ENCODE measurements at regions not wholly inside any gene's neighbourhood (a gene's known extent, or its start where the extent isn't known, plus 50 kb on each side); places are given as distances from the start of the nearest gene placed in this dataset.
A peak's percentile ranks its signal among the peaks of the same experiment; 100 is the strongest.

DNA sequence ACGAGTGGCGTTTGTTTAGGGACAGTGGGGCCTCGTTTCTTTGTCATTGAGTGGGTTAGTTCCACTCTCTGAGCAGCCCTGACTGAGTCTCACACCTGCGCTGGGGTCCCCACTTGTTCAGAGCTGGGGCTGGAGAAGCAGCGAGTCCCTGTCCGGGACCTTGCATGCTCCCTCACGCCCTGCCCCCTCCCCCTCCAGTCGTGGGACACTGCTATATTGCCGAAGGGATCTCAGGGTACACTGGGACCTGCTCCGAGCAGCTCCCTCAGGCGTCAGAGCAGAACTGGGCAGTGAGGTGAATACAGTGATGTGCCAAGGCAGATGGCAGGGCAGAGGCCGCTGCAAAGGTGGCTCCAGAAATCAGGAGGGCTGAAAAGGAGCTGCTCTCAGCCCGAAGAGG is 59.9 kb upstream of the KLF13 start:
- FAIRE-seq: no peak
- 0 out of 2 replicates have a peak, but pooled peaks have one; percentile 9 for TF ChIP-seq POLR2A (IDR thresholded peaks at IDR 0.05; ENCODE audit: low read depth, low read length)
- TF ChIP-seq TAF1 (IDR thresholded peaks at IDR 0.05; ENCODE audit: borderline replicate concordance, low read depth, low read length): no peak
- DNase-seq (ENCODE audit: insufficient read length): no peak

DNA sequence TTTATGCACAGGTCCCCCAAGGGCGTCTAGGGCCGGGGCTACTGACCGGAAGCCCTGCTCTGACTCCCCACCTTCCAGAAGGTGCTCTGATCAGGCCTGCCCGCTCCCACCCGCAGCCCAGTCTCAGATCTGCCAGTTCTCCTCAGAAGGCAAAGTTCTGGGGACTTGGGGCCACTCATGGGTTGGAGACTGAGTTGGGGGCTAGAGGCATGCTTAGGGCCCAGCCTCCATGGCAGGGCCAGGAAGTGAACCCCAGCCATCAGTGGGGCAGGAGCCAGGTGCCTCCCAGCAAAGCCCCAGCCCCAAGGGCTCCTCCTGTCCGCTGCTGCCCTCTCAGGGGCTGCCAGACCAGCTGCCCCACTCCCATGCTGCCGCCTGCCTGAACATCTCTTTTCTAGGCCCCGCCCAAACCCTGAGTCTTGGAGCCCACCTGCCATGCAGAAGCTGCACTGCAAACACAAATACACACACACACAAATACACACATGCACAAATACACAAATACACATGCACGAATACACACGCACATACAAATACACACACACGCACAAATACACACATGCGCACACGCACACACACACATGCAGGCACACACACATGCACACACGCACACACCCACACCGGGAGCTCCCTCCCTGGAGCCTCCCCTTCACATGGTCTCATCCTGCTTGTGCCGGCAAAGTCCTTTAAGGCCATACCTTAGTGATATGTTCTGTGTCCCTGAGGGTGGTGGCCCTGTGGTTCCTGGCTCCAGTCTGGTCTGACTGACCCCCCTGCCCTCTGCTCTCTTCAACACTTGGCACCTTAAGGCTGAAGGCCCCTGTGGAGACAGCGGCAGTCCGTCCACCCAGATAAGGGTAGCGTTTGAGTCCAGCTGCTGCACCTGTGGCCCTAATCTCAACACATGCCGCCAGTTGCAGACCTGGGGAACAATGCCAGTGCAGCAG is 59.2 kb upstream of the KLF13 start:
- DNase-seq (ENCODE audit: insufficient read length) (no peak), FAIRE-seq (peak; percentile 90)
- TF ChIP-seq POLR2AphosphoS5 (IDR thresholded peaks at IDR 0.05; ENCODE audit: low read depth, low read length): no peak

DNA sequence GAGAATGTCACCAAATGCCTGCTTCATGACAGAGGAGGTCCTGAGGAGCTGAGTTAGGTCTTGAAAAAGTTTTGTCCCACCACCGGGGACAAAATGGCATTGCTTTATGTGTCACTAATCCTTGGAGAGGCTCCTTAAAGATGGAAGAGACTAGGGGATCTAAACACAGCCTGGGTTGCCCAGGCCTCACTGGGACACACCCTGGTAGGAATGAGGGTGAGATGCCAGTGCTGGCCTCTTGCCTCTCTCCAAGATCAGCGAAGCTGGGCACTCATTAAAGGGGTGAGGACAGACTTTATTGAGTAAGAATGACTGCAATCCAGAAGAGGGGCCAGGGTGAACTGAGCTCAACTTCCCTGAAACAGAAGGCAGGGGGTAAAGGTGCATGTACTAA is 58.5 kb upstream of the KLF13 start:
- DNase-seq (ENCODE audit: insufficient read length): no peak
- FAIRE-seq: no peak
- no peak for TF ChIP-seq TAF1 (IDR thresholded peaks at IDR 0.05; ENCODE audit: borderline replicate concordance, low read depth, low read length)
- TF ChIP-seq POLR2AphosphoS5 (IDR thresholded peaks at IDR 0.05; ENCODE audit: low read depth, low read length): no peak
- no peak for TF ChIP-seq POLR2A (IDR thresholded peaks at IDR 0.05; ENCODE audit: low read depth, low read length)

DNA sequence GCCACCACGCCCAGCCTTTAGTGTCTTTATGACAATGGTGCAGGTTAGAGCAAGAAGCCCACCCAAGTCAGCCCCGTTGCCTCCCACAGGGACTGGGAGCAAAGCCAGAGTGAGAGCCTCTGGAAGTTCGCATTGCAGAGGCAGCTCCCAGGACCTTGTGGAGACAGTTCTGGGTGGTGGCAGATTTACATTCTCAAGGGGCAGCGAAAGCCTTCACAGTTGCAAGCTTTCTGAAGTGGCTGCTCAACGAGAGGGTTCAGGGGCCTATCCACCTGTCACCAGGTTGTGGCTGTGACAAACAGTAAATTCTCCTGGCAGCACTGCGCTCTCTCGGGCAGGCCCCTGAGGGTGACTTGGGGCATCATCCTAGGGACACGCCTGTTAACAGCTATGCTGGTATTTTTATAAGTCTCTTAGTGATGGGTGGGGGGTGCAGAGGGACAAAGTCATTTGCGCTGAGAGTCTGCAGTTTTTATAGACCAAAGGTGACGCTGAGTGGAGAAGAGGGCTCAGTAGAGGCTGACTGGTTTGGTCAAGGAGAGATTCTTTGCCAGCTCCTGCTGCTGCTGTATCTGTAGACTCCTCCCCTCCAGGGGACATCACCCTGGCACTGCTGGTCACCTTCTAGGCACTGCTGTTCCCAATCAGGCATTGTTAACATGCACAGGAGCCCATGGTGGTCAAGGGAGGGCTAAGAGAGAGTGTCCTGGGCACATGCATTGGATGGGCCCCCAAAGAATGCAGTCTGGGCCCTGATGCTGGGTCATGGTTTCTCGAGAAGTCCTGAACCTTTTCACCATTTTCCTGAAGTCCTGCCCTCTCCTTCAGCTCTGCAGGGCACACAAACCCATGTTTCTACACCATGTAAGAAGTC is 57.5 kb upstream of the KLF13 start:
- TF ChIP-seq POLR2AphosphoS5 (IDR thresholded peaks at IDR 0.05; ENCODE audit: low read depth, low read length): no peak
- no peak for TF ChIP-seq TAF1 (IDR thresholded peaks at IDR 0.05; ENCODE audit: borderline replicate concordance, low read depth, low read length)
- no peak for TF ChIP-seq POLR2A (IDR thresholded peaks at IDR 0.05; ENCODE audit: low read depth, low read length)
- DNase-seq (ENCODE audit: insufficient read length): no peak
- no peak for FAIRE-seq

DNA sequence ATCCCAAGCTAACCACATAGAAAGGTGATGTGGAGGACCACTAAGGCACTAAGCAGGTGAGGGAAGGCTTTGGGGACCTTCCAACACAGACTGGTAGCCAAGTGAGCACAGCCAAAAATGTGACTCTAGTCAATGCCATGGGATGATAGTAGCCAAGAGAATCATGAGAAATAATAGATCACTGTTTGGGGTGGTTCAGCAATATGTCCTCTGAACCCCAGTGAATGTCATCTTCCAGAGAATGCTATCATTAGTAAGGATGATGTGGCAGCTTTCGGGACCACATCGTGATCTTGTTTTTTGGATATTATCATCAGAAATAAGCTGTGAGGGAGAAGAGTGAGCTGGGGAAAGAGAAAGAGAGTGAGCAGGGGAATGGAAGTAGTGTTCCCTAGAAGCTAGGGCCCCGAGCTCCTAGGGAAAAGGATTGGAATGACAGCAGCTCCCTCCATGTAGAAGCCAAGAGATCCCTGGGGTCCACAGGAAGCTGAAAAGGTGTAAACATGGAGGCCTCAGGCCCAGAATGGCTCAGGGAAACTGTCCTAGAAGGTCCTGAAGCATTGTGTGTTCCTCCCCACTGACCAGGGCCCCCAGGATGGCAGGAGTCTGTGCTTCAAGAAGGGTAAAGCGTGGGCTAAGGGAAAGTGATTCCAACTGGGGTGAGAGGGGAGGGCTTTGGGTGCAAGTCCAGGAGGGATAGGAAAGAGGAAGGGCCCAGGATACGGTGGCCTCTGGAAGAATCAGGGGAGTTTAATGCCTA is 56.6 kb upstream of the KLF13 start:
- FAIRE-seq: peak; percentile 48
- no peak for TF ChIP-seq POLR2AphosphoS5 (IDR thresholded peaks at IDR 0.05; ENCODE audit: low read depth, low read length)
- no peak for DNase-seq (ENCODE audit: insufficient read length)

DNA sequence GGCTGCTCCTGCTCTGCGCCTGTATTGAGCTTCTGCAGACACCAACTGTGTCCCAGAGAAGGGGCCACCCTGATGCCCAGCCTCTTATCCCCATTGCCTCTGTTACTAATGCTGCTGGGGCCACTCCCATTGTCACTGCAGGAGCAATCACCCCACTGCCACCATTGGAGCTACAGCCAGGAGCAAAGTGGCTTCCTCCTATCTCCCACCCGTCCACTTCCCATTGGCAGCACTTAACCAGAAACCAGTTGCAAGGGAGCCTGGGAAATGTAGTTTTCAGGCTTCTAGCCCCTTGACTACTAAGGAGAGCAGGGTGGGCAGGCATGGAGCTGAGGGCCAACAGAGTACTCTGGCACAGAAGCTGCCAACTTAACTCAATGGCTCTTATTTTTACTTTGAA is 55.9 kb upstream of the KLF13 start:
- TF ChIP-seq POLR2AphosphoS5 (IDR thresholded peaks at IDR 0.05; ENCODE audit: low read depth, low read length) (no peak), POLR2A (IDR thresholded peaks at IDR 0.05; ENCODE audit: low read depth, low read length) (no peak), TAF1 (IDR thresholded peaks at IDR 0.05; ENCODE audit: borderline replicate concordance, low read depth, low read length) (no peak)
- FAIRE-seq (peak; percentile 78), DNase-seq (ENCODE audit: insufficient read length) (no peak)

DNA sequence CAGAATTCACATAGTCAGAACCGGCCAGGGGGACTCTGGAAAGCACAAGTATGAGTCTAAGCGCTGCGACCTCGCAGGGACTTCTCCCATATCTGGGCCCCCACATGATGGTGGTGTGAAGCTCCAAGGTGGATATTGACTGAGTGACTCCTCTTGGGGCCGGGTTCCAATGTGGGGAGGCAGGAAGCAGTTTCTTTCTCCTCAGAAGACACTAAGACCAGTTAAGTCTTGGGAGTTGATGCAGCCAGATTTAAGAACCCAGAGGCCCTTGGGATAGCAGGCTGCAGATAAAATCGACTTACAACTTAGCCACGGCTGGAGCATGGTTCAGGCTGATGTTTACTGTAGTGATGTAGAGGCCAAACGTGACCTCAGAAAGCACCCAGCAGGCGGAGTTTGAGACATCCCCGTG is 55.4 kb upstream of the KLF13 start:
- FAIRE-seq (no peak), DNase-seq (ENCODE audit: insufficient read length) (no peak)
- TF ChIP-seq POLR2A (IDR thresholded peaks at IDR 0.05; ENCODE audit: low read depth, low read length): no peak
- no peak for TF ChIP-seq TAF1 (IDR thresholded peaks at IDR 0.05; ENCODE audit: borderline replicate concordance, low read depth, low read length)
- TF ChIP-seq POLR2AphosphoS5 (IDR thresholded peaks at IDR 0.05; ENCODE audit: low read depth, low read length): no peak

DNA sequence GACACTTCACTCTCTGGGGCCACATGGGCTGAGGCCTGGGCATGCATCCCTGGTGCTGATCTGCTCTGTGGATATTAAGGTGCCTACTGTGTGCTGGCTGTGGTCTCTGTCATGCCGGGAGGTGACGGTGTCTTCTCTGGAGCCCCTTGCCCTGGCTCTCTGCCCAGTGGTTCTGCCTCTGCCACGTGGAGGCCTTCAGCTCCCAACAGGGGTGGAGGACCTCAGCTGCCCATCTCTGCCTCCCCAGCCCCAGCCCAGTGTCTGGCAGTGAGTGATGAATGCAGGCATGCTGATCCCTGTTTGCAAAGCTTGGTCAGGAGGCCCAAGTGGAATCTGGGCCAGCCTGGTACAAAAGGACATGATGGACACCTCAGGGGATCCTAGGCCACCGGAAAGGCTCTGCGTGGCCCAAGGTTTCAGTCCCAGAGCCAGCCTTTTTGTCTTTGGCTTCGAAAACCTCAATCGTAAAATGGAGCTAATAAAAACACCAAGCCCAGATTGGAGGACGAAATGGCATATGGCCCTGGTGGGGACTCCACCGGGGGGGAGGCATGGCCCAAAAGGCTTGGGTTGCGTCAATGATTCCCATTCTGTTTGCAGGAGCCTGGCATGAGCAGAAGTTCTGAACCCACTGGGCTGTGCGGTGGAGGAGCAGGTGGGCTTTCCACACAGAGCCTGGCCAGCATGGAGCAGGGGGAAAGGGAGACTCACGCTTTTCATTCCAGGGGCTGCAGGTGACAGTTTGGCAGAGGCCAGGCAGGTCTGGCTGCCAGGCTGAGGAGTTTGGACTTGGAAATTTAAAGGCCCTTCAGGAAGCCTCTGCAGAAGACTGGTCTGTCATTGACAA is 54.7 kb upstream of the KLF13 start:
- no peak for TF ChIP-seq POLR2AphosphoS5 (IDR thresholded peaks at IDR 0.05; ENCODE audit: low read depth, low read length)
- TF ChIP-seq POLR2A (IDR thresholded peaks at IDR 0.05; ENCODE audit: low read depth, low read length): no peak
- no peak for TF ChIP-seq TAF1 (IDR thresholded peaks at IDR 0.05; ENCODE audit: borderline replicate concordance, low read depth, low read length)
- DNase-seq (ENCODE audit: insufficient read length) (no peak), FAIRE-seq (no peak)

DNA sequence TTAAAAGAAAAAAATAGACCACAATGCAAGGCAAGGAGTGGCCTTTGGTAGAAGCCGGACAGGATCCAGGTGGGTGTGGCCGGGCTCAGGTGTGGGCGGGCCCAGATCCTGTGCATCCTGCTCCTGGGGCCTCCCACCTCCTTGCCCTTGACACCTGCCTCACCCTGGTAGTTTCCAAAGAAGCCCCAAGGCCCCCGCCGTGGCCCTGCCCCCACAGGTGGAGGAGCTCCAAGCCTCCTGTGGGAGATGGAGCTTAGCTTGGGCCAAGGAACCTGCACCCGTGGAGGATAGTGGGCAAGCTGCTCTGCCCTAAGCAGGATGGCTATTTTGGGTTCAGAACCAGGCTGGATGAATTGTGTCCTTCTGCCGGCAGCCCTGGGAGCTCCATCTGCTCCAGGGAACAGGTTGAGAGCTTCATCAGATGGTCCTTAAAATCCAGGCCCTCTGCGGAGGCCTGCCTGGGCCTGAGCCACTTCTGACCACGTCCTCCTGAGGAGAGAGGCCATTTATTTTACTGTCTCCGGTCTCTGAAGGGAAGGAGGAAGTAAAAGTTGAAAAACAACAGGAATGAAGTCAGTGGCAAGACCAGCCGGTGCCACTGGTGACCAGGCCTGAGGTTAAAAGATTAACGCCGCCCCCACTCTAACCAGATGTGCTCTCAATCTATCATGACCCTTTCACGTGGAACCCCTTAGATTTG is 53.9 kb upstream of the KLF13 start:
- TF ChIP-seq POLR2A (IDR thresholded peaks at IDR 0.05; ENCODE audit: low read depth, low read length): no peak
- no peak for TF ChIP-seq POLR2AphosphoS5 (IDR thresholded peaks at IDR 0.05; ENCODE audit: low read depth, low read length)
- no peak for TF ChIP-seq TAF1 (IDR thresholded peaks at IDR 0.05; ENCODE audit: borderline replicate concordance, low read depth, low read length)
- FAIRE-seq: no peak
- DNase-seq (ENCODE audit: insufficient read length): no peak

DNA sequence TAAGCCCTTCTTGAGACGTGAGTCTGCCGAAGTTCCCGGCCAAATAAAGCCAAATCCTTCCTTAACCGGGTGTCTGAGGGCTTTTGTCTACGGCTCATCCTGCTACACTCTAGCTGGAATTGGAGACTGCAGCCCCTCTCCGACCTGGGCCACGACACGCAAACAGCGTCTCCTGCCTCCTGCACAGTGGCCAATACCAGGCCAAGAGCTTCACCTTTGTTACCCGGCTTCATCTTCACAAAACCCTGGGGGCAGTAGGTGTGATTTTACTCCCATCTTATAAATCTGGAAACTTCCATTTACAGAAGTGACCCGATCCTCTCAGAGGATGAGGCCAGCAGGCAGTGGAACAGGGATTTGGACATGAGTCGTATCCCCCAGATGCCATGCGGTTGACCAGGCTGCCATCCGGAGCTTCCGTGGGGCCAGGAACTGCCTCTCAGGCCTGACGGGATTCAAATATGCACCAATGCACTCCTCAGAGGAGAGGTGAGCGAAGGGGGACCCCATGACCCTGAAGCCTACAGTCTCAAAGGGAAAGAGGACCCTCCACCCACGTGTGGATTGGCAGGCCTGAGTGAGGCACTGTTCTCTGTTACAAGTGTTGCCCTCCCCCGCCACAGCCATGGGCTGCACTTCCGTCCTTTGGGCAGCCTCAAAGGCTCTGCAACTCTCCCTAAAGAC is 53.2 kb upstream of the KLF13 start:
- FAIRE-seq (no peak), DNase-seq (ENCODE audit: insufficient read length) (no peak)
- no peak for TF ChIP-seq TAF1 (IDR thresholded peaks at IDR 0.05; ENCODE audit: borderline replicate concordance, low read depth, low read length)
- TF ChIP-seq POLR2AphosphoS5 (IDR thresholded peaks at IDR 0.05; ENCODE audit: low read depth, low read length): no peak
- TF ChIP-seq POLR2A (IDR thresholded peaks at IDR 0.05; ENCODE audit: low read depth, low read length): no peak
